ENCODE measurements at regions not wholly inside any gene's neighbourhood (a gene's known extent, or its start where the extent isn't known, plus 50 kb on each side); places are given as distances from the start of the nearest gene placed in this dataset.

DNA sequence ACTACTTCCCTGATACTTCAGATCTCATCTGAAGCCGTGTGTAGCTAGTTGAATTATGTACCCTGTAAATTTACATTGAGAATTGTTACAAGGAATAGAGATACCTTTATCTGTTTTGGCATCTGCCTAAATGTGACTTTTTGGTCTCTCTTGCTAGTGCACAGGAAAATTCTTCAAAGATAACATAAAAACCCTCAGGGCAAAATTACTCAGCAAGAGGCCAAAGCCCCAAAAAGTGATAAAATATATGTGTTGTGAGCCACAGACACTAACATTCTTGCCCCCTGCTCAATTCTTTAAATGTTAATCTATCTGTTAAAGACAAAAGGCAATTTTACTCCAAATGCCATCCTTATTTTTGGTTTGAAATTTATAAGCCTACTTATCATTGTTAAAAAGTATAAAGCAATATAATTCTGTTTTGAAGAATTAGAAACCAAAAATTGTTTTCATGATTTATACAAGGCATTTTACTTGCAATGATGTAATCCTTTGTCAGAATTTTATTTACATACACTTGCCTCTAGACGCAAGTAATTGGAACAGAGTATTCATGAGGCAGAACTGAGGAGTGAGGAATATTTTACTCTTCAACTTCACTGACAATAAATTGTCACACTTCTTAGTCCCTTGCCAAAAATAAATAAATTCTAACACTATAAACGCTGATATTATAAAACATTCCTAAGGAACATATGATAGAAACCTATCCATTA lies 186.2 kb downstream of the EPM2A start:
- Histone ChIP-seq H3K4me1 (no peaks in the 10 kb centered on the region), H3K4me3 (no peak overlapping the region), H3K9me3 (no peaks in the 10 kb centered on the region), H3K27ac (no peak overlapping the region), H3K36me3 (no peaks in the 10 kb centered on the region), H3K27me3 (no peaks in the 10 kb centered on the region)
- intact Hi-C loops (cut with DNase I) = no loop called here
- TF ChIP-seq, protein P1, sequence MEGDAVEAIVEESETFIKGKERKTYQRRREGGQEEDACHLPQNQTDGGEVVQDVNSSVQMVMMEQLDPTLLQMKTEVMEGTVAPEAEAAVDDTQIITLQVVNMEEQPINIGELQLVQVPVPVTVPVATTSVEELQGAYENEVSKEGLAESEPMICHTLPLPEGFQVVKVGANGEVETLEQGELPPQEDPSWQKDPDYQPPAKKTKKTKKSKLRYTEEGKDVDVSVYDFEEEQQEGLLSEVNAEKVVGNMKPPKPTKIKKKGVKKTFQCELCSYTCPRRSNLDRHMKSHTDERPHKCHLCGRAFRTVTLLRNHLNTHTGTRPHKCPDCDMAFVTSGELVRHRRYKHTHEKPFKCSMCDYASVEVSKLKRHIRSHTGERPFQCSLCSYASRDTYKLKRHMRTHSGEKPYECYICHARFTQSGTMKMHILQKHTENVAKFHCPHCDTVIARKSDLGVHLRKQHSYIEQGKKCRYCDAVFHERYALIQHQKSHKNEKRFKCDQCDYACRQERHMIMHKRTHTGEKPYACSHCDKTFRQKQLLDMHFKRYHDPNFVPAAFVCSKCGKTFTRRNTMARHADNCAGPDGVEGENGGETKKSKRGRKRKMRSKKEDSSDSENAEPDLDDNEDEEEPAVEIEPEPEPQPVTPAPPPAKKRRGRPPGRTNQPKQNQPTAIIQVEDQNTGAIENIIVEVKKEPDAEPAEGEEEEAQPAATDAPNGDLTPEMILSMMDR (IDR thresholded peaks at IDR 0.05) = no peak
- no peak for DNase-seq (ENCODE audit: low spot score in 2 of 2)

DNA sequence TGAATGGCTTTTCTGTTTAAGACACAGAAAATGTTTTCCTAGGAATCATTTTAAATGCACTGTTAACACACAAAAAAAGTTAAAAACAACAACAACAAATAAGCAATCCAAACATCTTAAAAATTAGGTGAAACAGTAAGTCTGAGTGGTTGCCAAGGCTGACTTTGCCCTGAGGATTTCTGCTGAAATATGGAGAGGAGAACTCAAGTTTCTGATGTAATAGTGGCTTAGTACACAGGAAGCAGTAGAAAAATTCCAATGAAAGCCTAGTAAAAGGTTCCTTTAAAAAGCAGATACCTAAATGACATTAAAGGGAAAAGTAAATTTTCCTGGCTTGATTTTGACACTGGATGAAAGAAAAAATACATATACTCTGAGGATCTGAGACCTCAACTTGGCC lies 184.2 kb downstream of the EPM2A start:
- TF ChIP-seq, protein P1 (IDR thresholded peaks at IDR 0.05) = no peak
- DNase-seq (ENCODE audit: low spot score in 2 of 2) = no peak
- intact Hi-C loops (cut with DNase I) = no loop called here

DNA sequence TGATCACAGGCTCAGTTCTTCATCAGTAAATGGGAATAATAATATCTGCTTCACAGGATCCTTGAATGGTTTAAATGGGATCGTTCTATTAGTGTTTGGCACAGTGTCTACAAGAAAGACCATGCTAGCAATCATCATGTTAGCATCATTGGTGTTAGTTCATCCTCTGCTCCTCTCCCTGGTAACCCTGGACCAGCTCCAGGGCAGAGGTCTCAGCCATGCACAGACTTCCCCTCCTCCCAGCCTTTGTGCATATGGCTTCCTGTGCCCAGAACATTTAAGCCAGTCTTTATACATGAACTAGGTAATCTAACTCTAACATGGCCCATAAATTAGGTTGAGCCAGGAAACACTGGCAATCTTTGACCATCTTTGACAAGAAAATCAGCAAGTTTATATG lies 180.2 kb downstream of the EPM2A start:
- Histone ChIP-seq H3K27ac (no peak overlapping the region), H3K4me3 (no peak overlapping the region), H3K36me3 (no peaks in the 10 kb centered on the region), H3K9me3 (no peaks in the 10 kb centered on the region), H3K4me1 (no peaks in the 10 kb centered on the region), H3K27me3 (no peaks in the 10 kb centered on the region)
- intact Hi-C loops (cut with DNase I) = no loop called here
- DNase-seq (ENCODE audit: low spot score in 2 of 2) = no peak
- TF ChIP-seq, protein P1 (IDR thresholded peaks at IDR 0.05) = no peak

More for the DNA sequence above, 184.2 kb downstream of the EPM2A start:
- Histone ChIP-seq H3K27ac (no peak overlapping the region), H3K4me1 (no peaks in the 10 kb centered on the region), H3K9me3 (no peaks in the 10 kb centered on the region), H3K27me3 (no peaks in the 10 kb centered on the region), H3K36me3 (no peaks in the 10 kb centered on the region), H3K4me3 (no peak overlapping the region)

DNA sequence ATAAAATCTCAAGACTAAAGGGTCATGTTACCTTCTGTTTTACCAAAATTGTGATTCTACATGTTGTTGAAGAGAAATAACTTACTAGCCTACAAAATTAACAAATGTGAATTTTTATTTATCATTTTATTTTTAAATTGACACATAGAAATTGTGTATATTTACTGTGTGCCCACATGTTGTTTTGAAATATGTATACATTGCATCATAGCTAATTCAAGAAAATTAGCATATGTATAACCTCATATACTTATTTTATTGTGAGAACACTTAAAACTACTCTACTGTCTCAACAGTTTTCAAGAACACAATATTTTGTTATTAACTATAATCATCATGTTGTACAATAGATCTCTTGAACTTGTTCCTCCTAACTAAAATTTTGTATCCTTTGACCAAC lies 177.8 kb downstream of the EPM2A start:
- Histone ChIP-seq H3K36me3 (no peaks in the 10 kb centered on the region), H3K27me3 (no peaks in the 10 kb centered on the region), H3K27ac (no peak overlapping the region), H3K4me1 (no peaks in the 10 kb centered on the region), H3K9me3 (no peaks in the 10 kb centered on the region), H3K4me3 (no peak overlapping the region)
- intact Hi-C loops (cut with DNase I) = no loop called here
- no peak for DNase-seq (ENCODE audit: low spot score in 2 of 2)
- TF ChIP-seq, protein P1 (IDR thresholded peaks at IDR 0.05) = no peak

DNA sequence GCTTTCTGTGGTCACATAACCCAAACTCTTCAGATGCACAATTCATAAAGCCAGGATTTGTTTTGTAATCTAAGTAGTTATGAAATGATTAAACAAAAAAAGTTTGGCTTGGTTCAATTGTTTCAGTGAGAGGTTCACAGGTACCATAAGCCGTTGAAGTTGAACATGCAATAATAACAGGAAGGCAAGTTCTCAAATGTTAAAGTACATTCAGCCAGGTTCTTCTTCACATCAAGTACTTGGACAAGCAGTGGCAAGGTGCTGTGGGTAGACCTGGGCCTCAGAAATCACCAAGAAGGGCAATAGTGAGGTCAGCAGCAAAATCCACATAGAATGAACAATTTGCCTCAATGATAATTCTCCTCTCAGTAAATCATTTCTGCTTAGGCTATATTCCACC lies 175.5 kb downstream of the EPM2A start:
- Histone ChIP-seq H3K27me3 (no peaks in the 10 kb centered on the region), H3K4me1 (no peaks in the 10 kb centered on the region), H3K4me3 (no peak overlapping the region), H3K36me3 (no peaks in the 10 kb centered on the region), H3K27ac (no peak overlapping the region), H3K9me3 (no peaks in the 10 kb centered on the region)
- DNase-seq (ENCODE audit: low spot score in 2 of 2) = no peak
- intact Hi-C loops (cut with DNase I) = no loop called here
- TF ChIP-seq, protein P1 (IDR thresholded peaks at IDR 0.05) = no peak

All from ascending aorta (tissue), 2 donors.